ENCODE measurements at regions not wholly inside any gene's neighbourhood (a gene's known extent, or its start where the extent isn't known, plus 50 kb on each side); places are given as distances from the start of the nearest gene placed in this dataset.

DNA sequence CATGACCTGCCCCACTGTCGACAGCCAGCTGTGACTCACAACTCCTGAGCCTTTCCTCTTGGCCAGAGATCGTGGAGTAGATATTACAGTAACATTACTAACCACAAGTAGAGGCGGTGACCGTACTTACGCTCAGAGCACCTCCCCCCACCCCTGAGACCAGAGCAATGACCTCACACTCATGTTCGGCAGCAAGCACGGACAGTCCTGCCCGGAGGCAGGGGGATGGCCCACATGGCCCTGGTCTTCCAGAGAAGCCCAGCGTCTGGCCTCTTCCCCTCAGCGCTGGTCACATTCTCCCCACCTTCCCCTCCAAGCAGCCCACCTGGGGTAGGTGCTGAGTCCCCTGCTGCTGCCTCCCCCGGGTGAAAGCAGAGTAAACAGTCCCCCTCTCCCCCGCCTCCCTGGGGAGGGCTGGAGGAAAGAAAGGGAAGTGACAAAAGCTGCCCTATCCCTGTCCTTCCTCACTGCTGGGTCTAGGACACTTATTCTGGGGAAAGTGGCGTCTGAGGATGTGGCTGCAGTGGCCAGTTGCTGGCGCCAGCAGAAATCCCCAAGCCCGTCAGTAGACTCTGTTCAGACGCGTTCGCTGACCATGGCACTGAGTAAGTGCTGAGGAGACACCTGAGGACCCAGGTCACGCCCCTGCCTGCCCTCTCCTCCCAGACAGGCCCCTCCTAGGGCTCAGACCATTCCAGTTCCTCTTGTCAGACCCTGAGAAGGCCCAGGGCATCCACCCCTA is 68.5 kb downstream of the MRPL14 start (continued):
- TF ChIP-seq, protein P1, sequence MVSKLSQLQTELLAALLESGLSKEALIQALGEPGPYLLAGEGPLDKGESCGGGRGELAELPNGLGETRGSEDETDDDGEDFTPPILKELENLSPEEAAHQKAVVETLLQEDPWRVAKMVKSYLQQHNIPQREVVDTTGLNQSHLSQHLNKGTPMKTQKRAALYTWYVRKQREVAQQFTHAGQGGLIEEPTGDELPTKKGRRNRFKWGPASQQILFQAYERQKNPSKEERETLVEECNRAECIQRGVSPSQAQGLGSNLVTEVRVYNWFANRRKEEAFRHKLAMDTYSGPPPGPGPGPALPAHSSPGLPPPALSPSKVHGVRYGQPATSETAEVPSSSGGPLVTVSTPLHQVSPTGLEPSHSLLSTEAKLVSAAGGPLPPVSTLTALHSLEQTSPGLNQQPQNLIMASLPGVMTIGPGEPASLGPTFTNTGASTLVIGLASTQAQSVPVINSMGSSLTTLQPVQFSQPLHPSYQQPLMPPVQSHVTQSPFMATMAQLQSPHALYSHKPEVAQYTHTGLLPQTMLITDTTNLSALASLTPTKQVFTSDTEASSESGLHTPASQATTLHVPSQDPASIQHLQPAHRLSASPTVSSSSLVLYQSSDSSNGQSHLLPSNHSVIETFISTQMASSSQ (IDR thresholded peaks at IDR 0.05; ENCODE audit: low read depth): no peak
- TF ChIP-seq, protein P1 (CRISPR knock-in tag; IDR thresholded peaks at IDR 0.05; ENCODE audit: borderline replicate concordance): no peak
- TF ChIP-seq POLR2AphosphoS5 (IDR thresholded peaks at IDR 0.05; ENCODE audit: low read depth, low read length): no peak; the same call in 1 of the 2 replicates
- no peak for TF ChIP-seq ZNF737 (CRISPR knock-in tag; IDR thresholded peaks at IDR 0.05; ENCODE audit: borderline replicate concordance)
- TF ChIP-seq, protein P2, sequence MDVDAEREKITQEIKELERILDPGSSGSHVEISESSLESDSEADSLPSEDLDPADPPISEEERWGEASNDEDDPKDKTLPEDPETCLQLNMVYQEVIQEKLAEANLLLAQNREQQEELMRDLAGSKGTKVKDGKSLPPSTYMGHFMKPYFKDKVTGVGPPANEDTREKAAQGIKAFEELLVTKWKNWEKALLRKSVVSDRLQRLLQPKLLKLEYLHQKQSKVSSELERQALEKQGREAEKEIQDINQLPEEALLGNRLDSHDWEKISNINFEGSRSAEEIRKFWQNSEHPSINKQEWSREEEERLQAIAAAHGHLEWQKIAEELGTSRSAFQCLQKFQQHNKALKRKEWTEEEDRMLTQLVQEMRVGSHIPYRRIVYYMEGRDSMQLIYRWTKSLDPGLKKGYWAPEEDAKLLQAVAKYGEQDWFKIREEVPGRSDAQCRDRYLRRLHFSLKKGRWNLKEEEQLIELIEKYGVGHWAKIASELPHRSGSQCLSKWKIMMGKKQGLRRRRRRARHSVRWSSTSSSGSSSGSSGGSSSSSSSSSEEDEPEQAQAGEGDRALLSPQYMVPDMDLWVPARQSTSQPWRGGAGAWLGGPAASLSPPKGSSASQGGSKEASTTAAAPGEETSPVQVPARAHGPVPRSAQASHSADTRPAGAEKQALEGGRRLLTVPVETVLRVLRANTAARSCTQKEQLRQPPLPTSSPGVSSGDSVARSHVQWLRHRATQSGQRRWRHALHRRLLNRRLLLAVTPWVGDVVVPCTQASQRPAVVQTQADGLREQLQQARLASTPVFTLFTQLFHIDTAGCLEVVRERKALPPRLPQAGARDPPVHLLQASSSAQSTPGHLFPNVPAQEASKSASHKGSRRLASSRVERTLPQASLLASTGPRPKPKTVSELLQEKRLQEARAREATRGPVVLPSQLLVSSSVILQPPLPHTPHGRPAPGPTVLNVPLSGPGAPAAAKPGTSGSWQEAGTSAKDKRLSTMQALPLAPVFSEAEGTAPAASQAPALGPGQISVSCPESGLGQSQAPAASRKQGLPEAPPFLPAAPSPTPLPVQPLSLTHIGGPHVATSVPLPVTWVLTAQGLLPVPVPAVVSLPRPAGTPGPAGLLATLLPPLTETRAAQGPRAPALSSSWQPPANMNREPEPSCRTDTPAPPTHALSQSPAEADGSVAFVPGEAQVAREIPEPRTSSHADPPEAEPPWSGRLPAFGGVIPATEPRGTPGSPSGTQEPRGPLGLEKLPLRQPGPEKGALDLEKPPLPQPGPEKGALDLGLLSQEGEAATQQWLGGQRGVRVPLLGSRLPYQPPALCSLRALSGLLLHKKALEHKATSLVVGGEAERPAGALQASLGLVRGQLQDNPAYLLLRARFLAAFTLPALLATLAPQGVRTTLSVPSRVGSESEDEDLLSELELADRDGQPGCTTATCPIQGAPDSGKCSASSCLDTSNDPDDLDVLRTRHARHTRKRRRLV (CRISPR knock-in tag; IDR thresholded peaks at IDR 0.05): 0 out of 2 replicates have a peak, but pooled peaks have one; percentile 47
- TF ChIP-seq, protein P3, sequence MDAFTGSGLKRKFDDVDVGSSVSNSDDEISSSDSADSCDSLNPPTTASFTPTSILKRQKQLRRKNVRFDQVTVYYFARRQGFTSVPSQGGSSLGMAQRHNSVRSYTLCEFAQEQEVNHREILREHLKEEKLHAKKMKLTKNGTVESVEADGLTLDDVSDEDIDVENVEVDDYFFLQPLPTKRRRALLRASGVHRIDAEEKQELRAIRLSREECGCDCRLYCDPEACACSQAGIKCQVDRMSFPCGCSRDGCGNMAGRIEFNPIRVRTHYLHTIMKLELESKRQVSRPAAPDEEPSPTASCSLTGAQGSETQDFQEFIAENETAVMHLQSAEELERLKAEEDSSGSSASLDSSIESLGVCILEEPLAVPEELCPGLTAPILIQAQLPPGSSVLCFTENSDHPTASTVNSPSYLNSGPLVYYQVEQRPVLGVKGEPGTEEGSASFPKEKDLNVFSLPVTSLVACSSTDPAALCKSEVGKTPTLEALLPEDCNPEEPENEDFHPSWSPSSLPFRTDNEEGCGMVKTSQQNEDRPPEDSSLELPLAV (CRISPR knock-in tag; conservative IDR thresholded peaks at IDR 0.05; ENCODE audit: low read depth): no peak
- TF ChIP-seq SP2 (CRISPR knock-in tag; IDR thresholded peaks at IDR 0.05): no peak; the same call in 1 of the 2 replicates
- TF ChIP-seq ATRX (CRISPR knock-in tag; IDR thresholded peaks at IDR 0.05; ENCODE audit: borderline replicate concordance): no peak
- TF ChIP-seq, protein P4, sequence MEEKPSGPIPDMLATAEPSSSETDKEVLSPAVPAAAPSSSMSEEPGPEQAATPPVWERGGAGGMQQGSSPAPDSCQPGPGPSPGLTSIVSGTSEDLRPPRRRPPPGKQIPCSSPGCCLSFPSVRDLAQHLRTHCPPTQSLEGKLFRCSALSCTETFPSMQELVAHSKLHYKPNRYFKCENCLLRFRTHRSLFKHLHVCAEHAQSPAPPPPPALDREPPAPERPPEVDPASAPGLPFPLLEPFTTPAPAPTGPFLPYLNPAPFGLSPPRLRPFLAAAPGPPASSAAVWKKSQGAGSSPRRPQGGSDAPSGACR (CRISPR knock-in tag; IDR thresholded peaks at IDR 0.05): 0 out of 2 replicates have a peak, but pooled peaks have one; percentile 57
- TF ChIP-seq ZNF75D (CRISPR knock-in tag; IDR thresholded peaks at IDR 0.05; ENCODE audit: borderline replicate concordance): no peak
- TF ChIP-seq, protein P5, sequence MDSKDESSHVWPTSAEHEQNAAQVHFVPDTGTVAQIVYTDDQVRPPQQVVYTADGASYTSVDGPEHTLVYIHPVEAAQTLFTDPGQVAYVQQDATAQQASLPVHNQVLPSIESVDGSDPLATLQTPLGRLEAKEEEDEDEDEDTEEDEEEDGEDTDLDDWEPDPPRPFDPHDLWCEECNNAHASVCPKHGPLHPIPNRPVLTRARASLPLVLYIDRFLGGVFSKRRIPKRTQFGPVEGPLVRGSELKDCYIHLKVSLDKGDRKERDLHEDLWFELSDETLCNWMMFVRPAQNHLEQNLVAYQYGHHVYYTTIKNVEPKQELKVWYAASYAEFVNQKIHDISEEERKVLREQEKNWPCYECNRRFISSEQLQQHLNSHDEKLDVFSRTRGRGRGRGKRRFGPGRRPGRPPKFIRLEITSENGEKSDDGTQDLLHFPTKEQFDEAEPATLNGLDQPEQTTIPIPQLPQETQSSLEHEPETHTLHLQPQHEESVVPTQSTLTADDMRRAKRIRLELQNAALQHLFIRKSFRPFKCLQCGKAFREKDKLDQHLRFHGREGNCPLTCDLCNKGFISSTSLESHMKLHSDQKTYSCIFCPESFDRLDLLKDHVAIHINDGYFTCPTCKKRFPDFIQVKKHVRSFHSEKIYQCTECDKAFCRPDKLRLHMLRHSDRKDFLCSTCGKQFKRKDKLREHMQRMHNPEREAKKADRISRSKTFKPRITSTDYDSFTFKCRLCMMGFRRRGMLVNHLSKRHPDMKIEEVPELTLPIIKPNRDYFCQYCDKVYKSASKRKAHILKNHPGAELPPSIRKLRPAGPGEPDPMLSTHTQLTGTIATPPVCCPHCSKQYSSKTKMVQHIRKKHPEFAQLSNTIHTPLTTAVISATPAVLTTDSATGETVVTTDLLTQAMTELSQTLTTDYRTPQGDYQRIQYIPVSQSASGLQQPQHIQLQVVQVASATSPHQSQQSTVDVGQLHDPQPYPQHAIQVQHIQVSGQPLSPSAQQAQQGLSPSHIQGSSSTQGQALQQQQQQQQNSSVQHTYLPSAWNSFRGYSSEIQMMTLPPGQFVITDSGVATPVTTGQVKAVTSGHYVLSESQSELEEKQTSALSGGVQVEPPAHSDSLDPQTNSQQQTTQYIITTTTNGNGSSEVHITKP (CRISPR knock-in tag; IDR thresholded peaks at IDR 0.05; ENCODE audit: low read depth): peak; percentile 93
- peak; percentile 81 for TF ChIP-seq HMG20A (CRISPR knock-in tag; IDR thresholded peaks at IDR 0.05; ENCODE audit: borderline replicate concordance)
- no peak for TF ChIP-seq MED8 (CRISPR knock-in tag; IDR thresholded peaks at IDR 0.05; ENCODE audit: insufficient replicate concordance)
